Heart left ventricle (tissue), 13 donors: ENCODE measurements at regions not wholly inside any gene's neighbourhood (a gene's known extent, or its start where the extent isn't known, plus 50 kb on each side); places are given as distances from the start of the nearest gene placed in this dataset.

Experiments
- CTCF ChIP-seq, 12 donors: fragments of 200-600 bp; sonication (generic) in 4 of 12; IDR thresholded peaks; one replicate each; pipeline versions ENCODE4 v1.5.0 to v1.8.0; 2018 to 2022; ENCODE audit warnings: antibody characterized with exemption in 12 of 12, mild to moderate bottlenecking in 5 of 12
- POLR2A ChIP-seq, 2 donors: fragments of 450-650 bp; IDR thresholded peaks; one replicate each; pipeline ENCODE4 v1.6.1; 2017; ENCODE audit warnings: antibody characterized with exemption in 2 of 2, mild to moderate bottlenecking in 2 of 2, moderate library complexity in 2 of 2
- donor health status: ischemic (EF 13 %, LVEDD 7.1; RV severe dilation, severe dysfunction).
- donor health status: DM: no; HTN: yes; CAD: no.
- donor health status: DM: no; HTN: no; CAD: no.
- donor health status: ischemic (EF 25% LVEDD 6.9; RV normal size, moderate dysfunction).
- donor health status: ischemic (EF 25% LVEDD 5.7; RV mildly dilated, moderate dysfunction).
- donor health status: ischemic (EF 35%, LVEDD 5.7; RV mildly dilated, moderate dysfunction).
- donor health status: nonischemic (EF 11% LVEDD 7.7; RV severe dilation, severe dysfunction).
- donor health status: DM: yes; HTN: yes; CAD: no.
- donor health status: PGD.
- donor health status: ischemic (EF 29% LVEDD 5.4; RV normal size, mild dysfunction).
- donor health status: nonischemic (EF 23%, LVEDD 6.1; RV moderate dilation, normal function).

- no peak for TF ChIP-seq CTCF (IDR thresholded peaks at IDR 0.05)
- TF ChIP-seq POLR2A (IDR thresholded peaks at IDR 0.05), result no peak
Measured at GRCh38 chr1:238135708-238136664, 245.3 kb upstream of the ZP4 start.
